ENCODE measurements at regions not wholly inside any gene's neighbourhood (a gene's known extent, or its start where the extent isn't known, plus 50 kb on each side); places are given as distances from the start of the nearest gene placed in this dataset.
"Not testable (repeated sequence)": the region's sequence is repeated elsewhere in the genome, so short reads cannot be mapped to it uniquely, and the experiment has no call there.

- TF ChIP-seq POLR2AphosphoS5 (IDR thresholded peaks at IDR 0.05; ENCODE audit: low read depth, low read length); CTCF (IDR thresholded peaks at IDR 0.05): not testable (repeated sequence)
- TF ChIP-seq, protein P1, sequence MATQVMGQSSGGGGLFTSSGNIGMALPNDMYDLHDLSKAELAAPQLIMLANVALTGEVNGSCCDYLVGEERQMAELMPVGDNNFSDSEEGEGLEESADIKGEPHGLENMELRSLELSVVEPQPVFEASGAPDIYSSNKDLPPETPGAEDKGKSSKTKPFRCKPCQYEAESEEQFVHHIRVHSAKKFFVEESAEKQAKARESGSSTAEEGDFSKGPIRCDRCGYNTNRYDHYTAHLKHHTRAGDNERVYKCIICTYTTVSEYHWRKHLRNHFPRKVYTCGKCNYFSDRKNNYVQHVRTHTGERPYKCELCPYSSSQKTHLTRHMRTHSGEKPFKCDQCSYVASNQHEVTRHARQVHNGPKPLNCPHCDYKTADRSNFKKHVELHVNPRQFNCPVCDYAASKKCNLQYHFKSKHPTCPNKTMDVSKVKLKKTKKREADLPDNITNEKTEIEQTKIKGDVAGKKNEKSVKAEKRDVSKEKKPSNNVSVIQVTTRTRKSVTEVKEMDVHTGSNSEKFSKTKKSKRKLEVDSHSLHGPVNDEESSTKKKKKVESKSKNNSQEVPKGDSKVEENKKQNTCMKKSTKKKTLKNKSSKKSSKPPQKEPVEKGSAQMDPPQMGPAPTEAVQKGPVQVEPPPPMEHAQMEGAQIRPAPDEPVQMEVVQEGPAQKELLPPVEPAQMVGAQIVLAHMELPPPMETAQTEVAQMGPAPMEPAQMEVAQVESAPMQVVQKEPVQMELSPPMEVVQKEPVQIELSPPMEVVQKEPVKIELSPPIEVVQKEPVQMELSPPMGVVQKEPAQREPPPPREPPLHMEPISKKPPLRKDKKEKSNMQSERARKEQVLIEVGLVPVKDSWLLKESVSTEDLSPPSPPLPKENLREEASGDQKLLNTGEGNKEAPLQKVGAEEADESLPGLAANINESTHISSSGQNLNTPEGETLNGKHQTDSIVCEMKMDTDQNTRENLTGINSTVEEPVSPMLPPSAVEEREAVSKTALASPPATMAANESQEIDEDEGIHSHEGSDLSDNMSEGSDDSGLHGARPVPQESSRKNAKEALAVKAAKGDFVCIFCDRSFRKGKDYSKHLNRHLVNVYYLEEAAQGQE (IDR thresholded peaks at IDR 0.05; ENCODE audit: insufficient read depth in 1 of 2, low read depth in 2 of 2, low read length in 1 of 2): not testable (repeated sequence)
Observed at GRCh38 chr16:21386201-21386915, 108.3 kb upstream of the CRYM start.
